NCI-H2196 (cell line): ENCODE measurements at regions not wholly inside any gene's neighbourhood (a gene's known extent, or its start where the extent isn't known, plus 50 kb on each side); places are given as distances from the start of the nearest gene placed in this dataset.
"Not testable (repeated sequence)": the region's sequence is repeated elsewhere in the genome, so short reads cannot be mapped to it uniquely, and the experiment has no call there.

Source experiments
- DNase-seq: peaks from one replicate; lab custom pipeline; 2025; ENCODE audit not compliant: unreplicated experiment; lab: John Stamatoyannopoulos, UW

GRCh38 chr6:100228834-100229441 is 234.9 kb upstream of the MCHR2 start:
- peak; percentile 45 for DNase-seq

DNA sequence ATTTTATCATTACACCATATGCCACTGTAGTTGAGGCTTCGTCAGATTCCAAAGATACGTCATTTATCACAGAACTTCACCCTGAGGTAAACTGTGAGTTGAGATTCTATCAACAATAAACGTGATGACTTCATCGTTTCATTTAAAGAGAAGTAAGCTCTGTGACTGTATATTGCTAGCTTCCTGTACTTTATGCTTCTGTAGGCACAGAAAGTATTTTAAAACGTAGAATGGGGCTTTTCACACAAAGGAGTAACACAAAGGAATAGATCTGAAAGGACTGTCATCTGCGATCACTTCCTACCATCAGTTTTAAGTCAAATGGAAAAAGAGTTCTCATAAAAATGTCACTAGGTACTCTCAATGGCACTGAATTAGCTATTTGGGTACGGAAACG is 234.4 kb upstream of the MCHR2 start:
- DNase-seq = no peak

DNA sequence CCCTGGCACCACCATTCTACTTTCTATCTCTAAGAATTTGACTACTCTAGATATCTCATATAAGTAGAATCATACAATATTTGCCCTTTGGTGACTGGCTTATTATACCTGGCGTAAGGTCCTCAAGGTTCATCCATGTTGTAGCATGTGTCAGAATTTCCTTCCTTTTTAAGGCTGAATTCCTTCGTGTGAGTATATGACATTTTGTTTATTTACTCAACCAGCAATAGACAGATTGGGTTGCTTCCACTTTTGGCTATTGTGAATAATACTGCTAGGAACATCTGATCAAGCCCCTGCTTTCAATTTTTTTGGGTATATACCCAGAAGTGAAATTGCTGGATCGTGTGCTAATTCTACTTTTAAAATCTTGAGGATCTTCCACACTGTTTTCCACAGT is 232.8 kb upstream of the MCHR2 start:
- no peak for DNase-seq

DNA sequence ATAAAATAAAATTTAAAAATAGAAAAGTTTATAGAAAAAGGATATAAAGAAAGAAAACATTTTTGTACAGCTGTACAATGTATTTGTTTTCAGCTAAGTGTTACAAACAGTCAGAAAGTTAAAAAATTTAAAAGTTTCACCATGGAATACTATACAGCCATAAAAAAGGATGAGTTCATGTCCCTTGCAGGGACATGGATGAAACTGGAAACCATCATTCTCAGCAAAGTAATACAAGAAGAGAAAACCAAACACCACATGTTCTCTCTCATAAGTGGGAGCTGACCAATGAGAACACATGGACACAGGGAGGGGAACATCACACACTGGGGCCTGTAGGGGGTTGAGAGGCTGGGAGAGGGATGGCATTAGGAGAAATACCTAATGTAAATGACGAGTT is 229.9 kb upstream of the MCHR2 start:
- DNase-seq = not testable (repeated sequence)

DNA sequence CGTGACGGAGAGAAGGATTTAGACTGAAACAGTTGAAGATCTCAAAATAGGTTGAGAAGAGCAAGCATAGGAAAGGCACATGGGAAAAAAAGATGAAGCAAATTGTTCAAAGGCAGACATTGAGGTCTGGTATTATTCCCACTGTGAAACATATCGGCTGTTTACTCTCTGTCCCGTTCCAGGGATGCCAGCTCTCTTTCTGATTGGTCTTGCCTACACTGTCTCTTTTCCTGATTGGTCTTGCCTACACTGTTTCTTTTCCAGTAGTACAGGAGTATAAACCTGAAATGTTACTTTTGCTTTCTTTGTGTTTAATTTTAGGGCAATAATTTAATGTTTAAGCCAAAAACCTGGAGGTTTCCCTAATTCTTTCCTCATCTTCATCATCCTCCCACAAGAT is 226.5 kb upstream of the MCHR2 start:
- no peak for DNase-seq

DNA sequence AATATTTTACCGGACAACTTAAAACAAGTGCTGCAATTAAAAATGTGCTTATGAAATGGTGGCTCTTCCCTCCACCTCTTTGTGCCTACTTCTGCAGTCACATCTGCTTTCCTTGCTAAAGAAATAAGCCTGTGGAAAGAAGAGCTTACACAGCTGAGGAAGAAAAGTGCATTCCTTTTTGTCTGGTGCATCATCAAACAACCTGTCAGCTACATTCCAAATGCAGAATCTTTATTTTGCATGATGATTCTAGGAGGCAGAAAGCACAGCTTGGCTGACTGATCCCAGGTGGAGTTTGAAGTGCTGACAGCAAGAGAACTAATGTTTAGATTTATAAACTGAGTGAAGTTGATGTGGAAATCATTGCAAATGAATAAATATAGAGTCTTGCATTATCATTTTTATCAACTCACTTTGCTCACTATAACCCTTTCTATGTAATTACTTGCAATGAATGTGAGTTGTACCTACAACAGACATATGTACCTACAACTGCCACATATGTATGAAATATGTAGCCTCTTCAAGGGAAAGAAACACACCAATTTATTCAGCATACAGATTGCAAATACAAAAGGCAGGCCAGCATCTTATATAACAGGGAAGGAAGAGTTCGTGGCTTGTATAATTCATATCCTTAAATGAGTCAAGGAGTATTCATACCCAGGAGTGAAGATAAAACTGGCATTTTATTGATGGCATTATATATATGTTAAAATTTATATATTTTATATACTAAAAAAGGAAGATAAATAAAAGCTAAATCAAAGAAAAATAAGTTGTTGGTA is 223.4 kb upstream of the MCHR2 start:
- DNase-seq = no peak

- no peak for DNase-seq
These were observed 222.7 kb upstream of the MCHR2 start for GRCh38 chr6:100216760-100217159.

DNA sequence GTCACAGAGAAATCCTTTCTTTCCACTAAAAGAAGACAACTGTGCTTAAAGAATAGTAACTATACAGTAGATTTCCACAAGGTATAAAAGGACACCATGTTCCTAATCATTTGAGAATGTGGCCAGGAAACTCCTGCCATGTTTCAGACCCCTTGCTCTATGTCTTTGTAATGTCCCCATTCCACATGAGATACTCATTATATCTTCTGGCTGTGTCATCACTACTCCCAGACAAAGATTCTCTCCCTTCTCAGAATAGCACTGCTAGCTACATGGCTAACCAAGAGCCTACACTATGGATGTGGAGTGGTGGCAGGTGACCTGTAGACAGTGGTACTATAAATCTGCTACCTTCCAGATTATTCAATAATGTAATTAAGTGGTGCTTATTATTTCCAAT is 218.1 kb upstream of the MCHR2 start:
- DNase-seq = no peak

- DNase-seq = no peak
These were observed 216.4 kb upstream of the MCHR2 start for GRCh38 chr6:100210137-100211117.

- no peak for DNase-seq
These were observed 215.5 kb upstream of the MCHR2 start for GRCh38 chr6:100209323-100210136.

GRCh38 chr6:100203400-100203799 is 209.4 kb upstream of the MCHR2 start:
- no peak for DNase-seq

GRCh38 chr6:100202417-100203194 is 208.6 kb upstream of the MCHR2 start:
- no peak for DNase-seq

- DNase-seq = not testable (repeated sequence)
These were observed 202.4 kb upstream of the MCHR2 start for GRCh38 chr6:100196214-100196982.

- not testable (repeated sequence) for DNase-seq
These were observed 201.2 kb upstream of the MCHR2 start for GRCh38 chr6:100195244-100195643.

DNA sequence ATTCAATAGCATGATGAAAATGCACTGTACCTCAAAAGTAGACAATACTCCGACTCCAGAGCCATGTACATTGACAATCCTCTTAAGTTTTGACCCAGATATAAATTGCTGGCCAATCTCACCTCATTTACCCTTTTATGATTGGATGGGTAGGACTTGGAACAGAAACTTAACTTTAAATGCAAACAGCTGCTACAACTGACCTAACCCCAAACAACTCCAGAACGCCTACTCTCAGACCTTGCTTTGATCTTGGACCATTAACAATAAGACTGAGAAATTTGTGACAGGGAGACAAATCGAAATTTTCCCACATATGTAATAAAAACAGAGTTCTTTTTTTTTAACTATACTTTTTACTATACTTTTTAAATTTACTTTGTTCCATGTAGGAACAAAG is 200.5 kb upstream of the MCHR2 start:
- no peak for DNase-seq

DNA sequence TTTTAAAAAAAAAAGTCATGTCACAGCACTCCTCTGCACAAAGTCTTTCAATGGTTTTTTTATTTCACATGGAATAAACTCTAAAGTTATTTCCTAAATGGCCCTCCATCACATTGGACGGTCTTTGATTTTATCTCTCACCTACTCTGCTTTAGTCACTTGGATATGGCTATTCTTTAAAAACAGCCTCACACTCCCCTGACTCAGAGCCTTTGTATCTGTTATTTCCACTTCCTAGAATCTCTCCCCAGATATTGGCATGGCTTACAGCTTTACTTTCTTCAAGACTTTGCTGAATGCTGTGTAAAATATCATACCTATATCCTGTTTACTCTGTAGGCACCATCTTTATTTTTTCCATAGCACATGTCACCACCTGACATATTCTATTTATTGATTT is 194.7 kb upstream of the MCHR2 start:
- no peak for DNase-seq

GRCh38 chr6:100186552-100186951 is 192.5 kb upstream of the MCHR2 start:
- no peak for DNase-seq

DNA sequence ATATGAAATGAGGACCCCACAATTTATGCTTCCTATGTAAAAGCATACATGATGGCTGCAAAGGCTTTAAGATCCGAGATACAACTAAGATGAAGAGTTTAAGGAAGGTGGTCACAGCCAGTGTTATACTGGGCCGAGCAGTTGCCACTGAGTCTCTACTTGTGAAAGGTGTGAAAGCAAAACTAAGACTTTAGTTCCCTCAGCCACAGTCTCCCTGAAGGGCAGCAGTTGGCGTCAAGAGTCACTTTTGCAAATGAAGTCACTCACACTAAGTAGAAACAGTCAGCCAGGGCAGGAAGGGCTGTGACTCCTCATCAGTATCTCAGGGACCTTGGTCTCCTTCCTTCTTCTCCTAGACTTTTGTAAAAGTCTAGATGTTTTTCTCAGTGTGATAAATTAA is 191.6 kb upstream of the MCHR2 start:
- DNase-seq = no peak

DNA sequence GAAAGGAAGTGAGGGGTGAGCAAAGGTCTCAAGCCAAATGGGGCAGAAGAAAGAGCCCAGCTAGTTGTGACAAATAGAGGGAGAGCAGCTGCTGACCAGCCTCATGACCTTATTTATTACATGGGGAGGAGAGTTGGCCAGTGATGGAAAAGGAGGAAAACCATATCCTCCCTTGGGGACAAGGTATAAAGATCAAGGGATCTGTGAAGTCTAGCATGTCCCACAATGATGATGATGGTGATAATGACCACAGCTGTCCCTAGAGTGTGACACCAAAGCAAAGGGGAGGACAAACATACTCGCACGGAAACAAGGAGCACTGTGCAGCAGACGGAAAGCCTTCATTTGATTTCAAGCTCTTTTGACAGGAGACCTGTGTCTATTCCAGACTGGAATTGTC is 190.4 kb upstream of the MCHR2 start:
- no peak for DNase-seq
